GM18499 (cell line): ENCODE measurements at regions not wholly inside any gene's neighbourhood (a gene's known extent, or its start where the extent isn't known, plus 50 kb on each side); places are given as distances from the start of the nearest gene placed in this dataset.
"Not testable (repeated sequence)": the region's sequence is repeated elsewhere in the genome, so short reads cannot be mapped to it uniquely, and the experiment has no call there.

Source experiments
- ATAC-seq: cut with Tn5 transposase; IDR thresholded peaks from one replicate; pipeline ENCODE4 v1.9.1; 2021; ENCODE audit warnings: moderate number of reproducible peaks; ENCODE audit not compliant: insufficient read depth, unreplicated experiment

- ATAC-seq: no peak
These were observed 83.2 kb upstream of the SSBP2 start for GRCh38 chr5:81834021-81834660.

- no peak for ATAC-seq
These were observed 79.7 kb upstream of the SSBP2 start for GRCh38 chr5:81830596-81830995.

- ATAC-seq: no peak
These were observed 78.3 kb upstream of the SSBP2 start for GRCh38 chr5:81829242-81829641.

GRCh38 chr5:81827500-81827899 lies 76.6 kb upstream of the SSBP2 start:
- ATAC-seq: no peak

- no peak for ATAC-seq
These were observed 75.2 kb upstream of the SSBP2 start for GRCh38 chr5:81826128-81826527.

- no peak for ATAC-seq
These were observed 74.3 kb upstream of the SSBP2 start for GRCh38 chr5:81825237-81825636.

GRCh38 chr5:81823736-81824135 lies 72.8 kb upstream of the SSBP2 start:
- ATAC-seq: not testable (repeated sequence)

- ATAC-seq: no peak
These were observed 70.0 kb upstream of the SSBP2 start for GRCh38 chr5:81820863-81821262.

GRCh38 chr5:81820318-81820636 lies 69.4 kb upstream of the SSBP2 start:
- ATAC-seq: no peak

GRCh38 chr5:81819556-81820317 lies 68.8 kb upstream of the SSBP2 start:
- ATAC-seq: no peak

- no peak for ATAC-seq
These were observed 67.1 kb upstream of the SSBP2 start for GRCh38 chr5:81817980-81818379.

GRCh38 chr5:81817086-81817485 lies 66.2 kb upstream of the SSBP2 start:
- no peak for ATAC-seq

- no peak for ATAC-seq
These were observed 64.4 kb upstream of the SSBP2 start for GRCh38 chr5:81815321-81815720.

- ATAC-seq: no peak
These were observed 57.2 kb upstream of the SSBP2 start for GRCh38 chr5:81808106-81808505.

GRCh38 chr5:81805086-81805485 lies 54.2 kb upstream of the SSBP2 start:
- no peak for ATAC-seq

GRCh38 chr5:81803812-81804211 lies 52.9 kb upstream of the SSBP2 start:
- ATAC-seq: no peak

GRCh38 chr5:81802625-81803024 lies 51.7 kb upstream of the SSBP2 start:
- no peak for ATAC-seq

GRCh38 chr5:81802020-81802419 lies 51.1 kb upstream of the SSBP2 start:
- ATAC-seq: no peak

GRCh38 chr5:81800797-81801196 lies 49.9 kb upstream of the SSBP2 start:
- no peak for ATAC-seq
